Stimulated activated naive CD8-positive, alpha-beta T cell treated with anti-CD3 and anti-CD28 coated beads, Interleukin-15, Interleukin-2, amounts not matched to agents 100 U/mL and 50 U/mL, for 24 hours (primary cell): ENCODE measurements at regions not wholly inside any gene's neighbourhood (a gene's known extent, or its start where the extent isn't known, plus 50 kb on each side); places are given as distances from the start of the nearest gene placed in this dataset.

ENCODE experiments used
- ATAC-seq: fragments of 150-1000 bp; cut with Tn5 transposase; one replicate; pipeline ENCODE4 v1.10.0; 2021
- DNase-seq: peaks from one replicate; pipeline ENCODE4 v3.0.0; 2021

GRCh38 chr22:22418957-22419356 is 89.6 kb downstream of the ZNF280B start:
- ATAC-seq: no peak

DNA sequence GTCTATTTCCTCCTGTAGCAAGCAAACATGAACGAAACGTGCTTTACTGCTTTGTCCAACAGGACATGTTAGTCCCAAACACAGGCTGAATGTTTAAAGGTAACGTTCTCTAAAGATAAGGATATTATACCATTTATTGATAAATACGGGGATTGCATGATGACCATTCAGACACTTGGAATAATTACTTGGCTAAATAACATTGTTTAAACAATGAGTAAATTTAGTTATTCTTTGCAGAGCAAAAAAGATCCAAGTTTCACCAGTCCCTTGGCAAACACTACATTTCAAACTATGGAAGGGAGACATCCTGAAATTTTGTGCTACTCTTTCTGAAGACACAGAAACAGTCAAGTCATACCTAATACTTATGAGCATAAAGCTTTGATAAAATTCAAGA is 88.0 kb downstream of the ZNF280B start:
- ATAC-seq (no peak), DNase-seq (no peak)

More at GRCh38 chr22:22418957-22419356, 89.6 kb downstream of the ZNF280B start:
- no peak for DNase-seq

DNA sequence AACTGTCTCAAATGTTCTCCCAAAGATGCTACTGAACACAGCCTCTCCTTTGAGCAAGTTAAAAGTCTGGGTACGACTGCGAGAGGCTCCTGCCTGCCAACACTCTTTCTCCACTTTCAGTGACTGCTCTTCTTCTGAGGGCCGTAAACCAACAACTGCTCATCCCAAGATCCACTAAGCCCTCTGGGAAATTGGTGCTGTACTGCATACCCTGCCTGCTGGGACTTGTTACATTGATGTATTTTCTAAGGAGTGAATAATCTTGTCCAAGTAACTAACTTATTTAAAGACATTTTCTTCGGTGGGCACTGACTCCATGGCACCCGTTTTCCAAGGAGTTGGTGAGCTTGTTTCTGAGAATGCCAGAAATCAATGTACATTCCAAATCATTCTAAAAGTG is 87.2 kb downstream of the ZNF280B start:
- DNase-seq: no peak
- no peak for ATAC-seq

- DNase-seq: peak; percentile 81
- ATAC-seq: peak; percentile 81
Observed at GRCh38 chr22:22422629-22423112, 85.9 kb downstream of the ZNF280B start.

- ATAC-seq: no peak
- no peak for DNase-seq
Observed at GRCh38 chr22:22423681-22424080, 84.9 kb downstream of the ZNF280B start.

DNA sequence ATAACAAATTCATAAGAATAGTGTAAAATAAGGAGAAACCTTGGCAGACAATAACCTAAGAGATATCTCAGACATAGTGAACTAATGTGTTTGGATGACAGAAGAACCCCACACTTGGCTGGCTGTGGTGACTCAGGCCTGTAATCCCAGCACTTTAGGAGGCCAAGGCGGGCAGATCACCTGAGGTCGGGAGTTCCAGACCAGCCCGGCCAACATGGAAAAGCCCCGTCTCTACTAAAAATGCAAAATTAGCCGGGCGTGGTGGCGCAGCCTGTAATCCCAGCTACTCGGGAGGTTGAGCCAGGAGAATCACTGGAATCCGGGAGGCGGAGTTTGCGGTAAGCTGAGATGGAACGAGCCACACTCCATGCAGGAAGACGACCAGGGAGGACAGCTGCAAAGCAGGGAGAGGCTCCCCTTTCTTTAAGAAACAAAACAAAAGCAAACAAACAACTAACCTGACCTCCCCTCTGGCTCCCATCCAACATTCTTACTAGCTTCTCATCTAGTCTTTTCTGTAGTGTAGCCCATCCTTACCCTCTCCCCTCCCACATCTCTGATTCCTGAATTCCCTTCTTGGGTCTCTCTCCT is 84.2 kb downstream of the ZNF280B start:
- ATAC-seq (no peak), DNase-seq (no peak)

DNA sequence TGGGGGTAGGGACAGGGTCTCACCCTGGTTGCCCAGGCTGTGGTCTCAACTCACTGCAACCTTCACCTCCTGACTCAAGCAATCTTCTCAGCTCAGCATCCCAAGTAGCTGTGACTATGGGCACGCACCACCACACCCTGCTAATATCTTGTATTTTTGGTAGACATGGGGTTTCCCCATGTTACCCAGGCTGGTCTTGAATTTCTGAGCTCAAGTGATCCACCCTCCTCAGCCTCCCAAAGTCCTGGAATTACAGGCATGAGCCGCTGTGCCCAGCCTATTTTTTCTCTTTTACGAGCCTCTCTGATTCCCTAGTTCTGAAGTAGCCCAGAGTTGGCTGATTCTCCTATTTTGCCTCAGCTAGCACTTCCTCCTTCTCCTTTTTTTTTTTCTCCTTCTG is 83.6 kb downstream of the ZNF280B start:
- DNase-seq (no peak), ATAC-seq (no peak)

DNA sequence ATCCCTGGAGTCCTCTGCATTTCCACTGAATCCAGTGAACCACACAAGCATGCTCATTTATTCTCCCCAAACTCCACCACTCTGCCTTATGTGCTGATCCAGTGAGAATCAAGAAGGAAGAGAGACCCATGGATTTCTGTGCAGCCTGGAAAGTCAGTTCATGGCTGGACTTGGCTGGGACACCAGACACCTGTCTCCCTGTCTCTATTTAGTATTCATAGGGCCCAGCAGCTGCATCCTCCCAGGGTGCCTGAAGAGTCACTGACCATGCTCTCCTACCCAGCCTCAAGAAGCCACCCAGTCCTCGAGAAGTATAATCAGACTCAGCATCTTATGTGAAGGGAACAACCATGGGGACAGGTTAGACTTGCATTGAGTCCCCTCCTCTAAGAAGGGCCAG is 83.2 kb downstream of the ZNF280B start:
- DNase-seq (no peak), ATAC-seq (no peak)

- DNase-seq: no peak
- no peak for ATAC-seq
Observed at GRCh38 chr22:22425783-22426624, 82.5 kb downstream of the ZNF280B start.

DNA sequence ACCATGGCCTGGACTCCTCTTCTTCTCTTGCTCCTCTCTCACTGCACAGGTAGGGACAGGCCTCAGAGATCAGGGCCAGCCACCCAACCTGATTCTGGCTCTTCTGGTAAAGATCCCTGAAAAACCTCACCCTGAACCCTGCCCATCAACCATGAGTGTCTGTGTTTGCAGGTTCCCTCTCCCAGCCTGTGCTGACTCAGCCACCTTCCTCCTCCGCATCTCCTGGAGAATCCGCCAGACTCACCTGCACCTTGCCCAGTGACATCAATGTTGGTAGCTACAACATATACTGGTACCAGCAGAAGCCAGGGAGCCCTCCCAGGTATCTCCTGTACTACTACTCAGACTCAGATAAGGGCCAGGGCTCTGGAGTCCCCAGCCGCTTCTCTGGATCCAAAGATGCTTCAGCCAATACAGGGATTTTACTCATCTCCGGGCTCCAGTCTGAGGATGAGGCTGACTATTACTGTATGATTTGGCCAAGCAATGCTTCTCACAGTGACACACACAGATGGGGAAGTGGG is 80.9 kb downstream of the ZNF280B start:
- ATAC-seq (no peak), DNase-seq (no peak)

- DNase-seq: no peak
Observed at GRCh38 chr22:22428222-22429098, 80.1 kb downstream of the ZNF280B start.

GRCh38 chr22:22429369-22430108 is 79.0 kb downstream of the ZNF280B start:
- no peak for ATAC-seq
- DNase-seq: no peak

More at GRCh38 chr22:22428222-22429098, 80.1 kb downstream of the ZNF280B start:
- ATAC-seq: no peak

DNA sequence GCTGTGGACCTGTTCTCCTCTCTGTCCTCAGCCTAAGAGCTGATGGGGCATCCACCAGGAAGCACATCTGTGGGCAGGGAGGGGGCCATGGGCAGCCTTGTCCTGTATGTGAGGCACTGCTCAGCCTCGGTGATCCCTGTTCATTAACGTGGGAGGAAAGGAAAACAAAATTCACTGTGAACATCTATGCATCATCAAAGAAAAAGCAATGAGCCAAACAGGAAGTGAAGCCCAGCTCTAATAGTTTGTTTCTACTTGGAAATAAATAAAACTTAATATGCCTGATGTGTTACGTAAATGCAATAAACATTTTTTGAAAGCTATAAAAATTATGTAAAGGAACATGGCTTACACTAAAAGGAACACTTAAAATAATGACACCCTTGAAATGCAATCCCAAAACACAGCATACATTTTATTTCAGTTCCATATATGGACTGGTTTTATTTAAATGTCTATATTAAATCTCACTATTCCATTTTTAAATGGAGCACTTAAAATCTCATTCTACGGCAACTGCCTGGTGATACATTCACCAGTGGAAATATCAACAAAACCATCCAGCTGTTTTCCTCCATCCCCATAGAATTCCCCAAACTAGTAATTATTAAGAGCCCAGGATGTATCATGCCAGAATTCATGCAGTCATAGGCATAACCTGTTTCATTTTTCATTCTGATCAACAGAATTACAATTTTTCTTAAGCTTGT is 78.3 kb downstream of the ZNF280B start:
- DNase-seq (no peak), ATAC-seq (no peak)

GRCh38 chr22:22431271-22432220 is 77.0 kb downstream of the ZNF280B start:
- peak; percentile 79 for ATAC-seq
- peak; percentile 74 for DNase-seq

- no peak for ATAC-seq
- DNase-seq: no peak
Observed at GRCh38 chr22:22432479-22432878, 76.1 kb downstream of the ZNF280B start.

- DNase-seq: no peak
- ATAC-seq: no peak
Observed at GRCh38 chr22:22432937-22433336, 75.6 kb downstream of the ZNF280B start.

DNA sequence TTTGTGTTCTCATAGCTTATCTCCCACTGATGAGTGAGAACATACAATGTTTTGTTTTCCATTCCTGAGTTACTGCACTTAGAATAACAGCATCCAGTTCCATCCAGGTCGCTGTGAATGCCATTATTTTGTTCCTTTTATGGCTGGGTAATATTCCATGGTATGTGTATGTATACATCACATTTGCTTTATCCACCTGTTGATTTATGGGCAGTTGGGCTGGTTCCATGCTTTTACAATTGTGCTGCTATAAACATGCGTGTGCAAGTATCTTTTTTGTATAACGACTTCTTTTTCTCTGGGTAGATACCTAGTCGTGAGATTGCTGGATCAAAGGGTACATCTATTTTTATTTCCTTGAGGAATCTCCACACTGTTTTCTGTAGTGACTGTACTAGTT is 74.8 kb downstream of the ZNF280B start:
- DNase-seq (no peak), ATAC-seq (no peak)
